Right renal pelvis (tissue), 4 donors: ENCODE measurements at regions not wholly inside any gene's neighbourhood (a gene's known extent, or its start where the extent isn't known, plus 50 kb on each side); places are given as distances from the start of the nearest gene placed in this dataset.

Experiments
- DNase-seq, 4 donors: peaks; one replicate each; pipeline ENCODE4 v3.0.0-alpha.2; 2013; ENCODE audit warnings: low read depth in 4 of 4, low spot score in 3 of 4, missing footprints in 1 of 4

GRCh38 chr3:111339017-111339416 is 203.0 kb upstream of the CD96 start:
- no peak for DNase-seq

- no peak for DNase-seq
Measured at GRCh38 chr3:111351334-111351733, 190.7 kb upstream of the CD96 start.

- no peak for DNase-seq
Measured at GRCh38 chr3:111352585-111352984, 189.4 kb upstream of the CD96 start.

- DNase-seq: no peak
Measured at GRCh38 chr3:111359261-111360030, 182.6 kb upstream of the CD96 start.

- DNase-seq: peak in 3 of 4 donors; percentile 11 to 42 (median 20)
Measured at GRCh38 chr3:111362381-111363009, 179.5 kb upstream of the CD96 start.

GRCh38 chr3:111366515-111366914 is 175.5 kb upstream of the CD96 start:
- DNase-seq: no peak

GRCh38 chr3:111368056-111368455 is 173.9 kb upstream of the CD96 start:
- no peak for DNase-seq

- DNase-seq: no peak
Measured at GRCh38 chr3:111369958-111370357, 172.0 kb upstream of the CD96 start.

GRCh38 chr3:111373239-111373638 is 168.8 kb upstream of the CD96 start:
- DNase-seq: no peak

- no peak for DNase-seq
Measured at GRCh38 chr3:111373861-111374260, 168.1 kb upstream of the CD96 start.

GRCh38 chr3:111385971-111386495 is 156.0 kb upstream of the CD96 start:
- DNase-seq: no peak

- DNase-seq: no peak
Measured at GRCh38 chr3:111392894-111393398, 149.1 kb upstream of the CD96 start.

GRCh38 chr3:111412656-111413055 is 129.3 kb upstream of the CD96 start:
- no peak for DNase-seq

GRCh38 chr3:111414531-111414930 is 127.5 kb upstream of the CD96 start:
- DNase-seq: no peak

- no peak for DNase-seq
Measured at GRCh38 chr3:111415018-111415417, 127.0 kb upstream of the CD96 start.

GRCh38 chr3:111418391-111418790 is 123.6 kb upstream of the CD96 start:
- DNase-seq: no peak

- no peak for DNase-seq
Measured at GRCh38 chr3:111428301-111428700, 113.7 kb upstream of the CD96 start.

- no peak for DNase-seq
Measured at GRCh38 chr3:111434941-111435622, 106.9 kb upstream of the CD96 start.

GRCh38 chr3:111438283-111438682 is 103.7 kb upstream of the CD96 start:
- no peak for DNase-seq

GRCh38 chr3:111454551-111454950 is 87.4 kb upstream of the CD96 start:
- no peak for DNase-seq

- DNase-seq: no peak
Measured at GRCh38 chr3:111465081-111465670, 76.8 kb upstream of the CD96 start.
